Upper lobe of right lung (tissue), 1 donor: ENCODE measurements at regions not wholly inside any gene's neighbourhood (a gene's known extent, or its start where the extent isn't known, plus 50 kb on each side); places are given as distances from the start of the nearest gene placed in this dataset.

Experiments used
- ATAC-seq: fragments of 200-7000 bp; cut with Tn5 transposase; one replicate; pipeline ENCODE4 v1.9.1; 2020; ENCODE audit warnings: mild to moderate bottlenecking, moderate library complexity
- DNase-seq: peaks from one replicate; pipeline ENCODE4 v3.0.0-alpha.2; 2020
- H3K27ac ChIP-seq: fragments of 200-600 bp; one replicate; pipeline ENCODE4 v1.8.0; 2022
- H3K27me3 ChIP-seq: fragments of 200-600 bp; one replicate; pipeline ENCODE4 v1.8.0; 2022; ENCODE audit warnings: mild to moderate bottlenecking
- H3K36me3 ChIP-seq: fragments of 200-600 bp; one replicate; pipeline ENCODE4 v1.8.0; 2022
- H3K4me1 ChIP-seq: fragments of 200-600 bp; one replicate; pipeline ENCODE4 v1.8.0; 2022
- H3K4me3 ChIP-seq: fragments of 200-600 bp; one replicate; pipeline ENCODE4 v1.8.0; 2022; ENCODE audit warnings: mild to moderate bottlenecking
- H3K9me3 ChIP-seq: fragments of 200-600 bp; one replicate; pipeline ENCODE4 v1.8.0; 2022
- CTCF ChIP-seq: fragments of 200-600 bp; IDR thresholded peaks from one replicate; pipeline ENCODE4 v1.8.0; 2022; ENCODE audit warnings: antibody characterized with exemption
- intact Hi-C: fragments of 100-400 bp; cut with DNase I; formaldehyde crosslinking; loops from one replicate; pipeline ENCODE4 v1.11.0; 2022
- donor health status: DM: no; HTN: yes; CAD: no; lungs with severe emphysema.

GRCh38 chr5:18975624-18976023, 1012.4 kb downstream of the CDH18 start:
- Histone ChIP-seq H3K9me3 (no peaks in the 10 kb centered on the region), H3K27me3 (no peaks in the 10 kb centered on the region), H3K27ac (no peak overlapping the region), H3K4me1 (no peaks in the 10 kb centered on the region), H3K4me3 (no peak overlapping the region), H3K36me3 (no peaks in the 10 kb centered on the region)
- ATAC-seq (no peak), DNase-seq (no peak)
- intact Hi-C loops = no loop called here
- no peak for TF ChIP-seq CTCF

- intact Hi-C loops = no loop called here
- Histone ChIP-seq H3K4me3 (no peak overlapping the region), H3K27ac (no peak overlapping the region), H3K27me3 (no peaks in the 10 kb centered on the region), H3K36me3 (no peaks in the 10 kb centered on the region), H3K9me3 (no peaks in the 10 kb centered on the region), H3K4me1 (no peaks in the 10 kb centered on the region)
- ATAC-seq = no peak
- DNase-seq = no peak
- TF ChIP-seq CTCF = no peak
Observed at GRCh38 chr5:18977880-18978279, 1010.1 kb downstream of the CDH18 start.

GRCh38 chr5:18984559-18985080, 1003.4 kb downstream of the CDH18 start:
- intact Hi-C loops = no loop called here
- ATAC-seq = no peak
- Histone ChIP-seq H3K9me3 (no peaks in the 10 kb centered on the region), H3K27ac (no peak overlapping the region), H3K4me1 (no peaks in the 10 kb centered on the region), H3K36me3 (no peaks in the 10 kb centered on the region), H3K4me3 (no peak overlapping the region), H3K27me3 (no peaks in the 10 kb centered on the region)
- DNase-seq = no peak
- no peak for TF ChIP-seq CTCF

GRCh38 chr5:18985171-18985758, 1002.7 kb downstream of the CDH18 start:
- Histone ChIP-seq H3K9me3 (no peaks in the 10 kb centered on the region), H3K36me3 (no peaks in the 10 kb centered on the region), H3K27ac (no peak overlapping the region), H3K4me3 (no peak overlapping the region), H3K4me1 (no peaks in the 10 kb centered on the region), H3K27me3 (no peaks in the 10 kb centered on the region)
- no peak for TF ChIP-seq CTCF
- intact Hi-C loops = no loop called here
- DNase-seq (no peak), ATAC-seq (no peak)

- DNase-seq (no peak), ATAC-seq (no peak)
- Histone ChIP-seq H3K27ac (no peak overlapping the region), H3K4me3 (no peak overlapping the region), H3K36me3 (no peaks in the 10 kb centered on the region), H3K4me1 (no peaks in the 10 kb centered on the region), H3K9me3 (no peaks in the 10 kb centered on the region), H3K27me3 (no peaks in the 10 kb centered on the region)
- no peak for TF ChIP-seq CTCF
- intact Hi-C loops = no loop called here
Observed at GRCh38 chr5:18987101-18987500, 1000.9 kb downstream of the CDH18 start.

- Histone ChIP-seq H3K27ac (no peak overlapping the region), H3K9me3 (no peaks in the 10 kb centered on the region), H3K36me3 (no peaks in the 10 kb centered on the region), H3K4me1 (no peaks in the 10 kb centered on the region), H3K4me3 (no peak overlapping the region), H3K27me3 (no peaks in the 10 kb centered on the region)
- no peak for DNase-seq
- intact Hi-C loops = no loop called here
- no peak for ATAC-seq
- TF ChIP-seq CTCF = no peak
Observed at GRCh38 chr5:18990852-18991251, 997.1 kb downstream of the CDH18 start.
